ENCODE measurements at regions not wholly inside any gene's neighbourhood (a gene's known extent, or its start where the extent isn't known, plus 50 kb on each side); places are given as distances from the start of the nearest gene placed in this dataset.

DNA sequence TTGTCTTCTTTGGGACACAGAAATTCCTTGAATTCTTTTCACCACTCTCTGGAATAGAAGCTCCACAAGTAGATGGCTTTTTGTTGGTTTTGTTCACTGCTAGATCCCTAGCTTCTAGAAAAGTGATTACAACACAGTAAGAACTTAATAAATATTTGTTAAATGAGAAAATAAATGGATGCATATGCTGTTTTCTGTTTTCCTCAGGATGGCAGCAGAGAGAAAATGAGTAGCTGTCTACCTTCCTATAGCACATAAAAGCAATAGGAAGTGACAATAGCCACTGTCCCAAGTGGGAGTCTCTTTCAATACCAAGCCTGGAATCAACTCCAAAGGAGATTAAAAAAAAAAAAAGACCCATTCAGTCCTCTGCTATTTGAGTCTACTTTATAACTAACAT, 100.6 kb upstream of the NREP start:
- intact Hi-C loops (cut with DNase I), result loop anchor here in 1 of 2 donors (5.0 kb wide), 1 partner anchor 100 kb away; the partner anchor contains the start of gene NREP
- H3K4me1 ChIP-seq (ENCODE audit: control insufficient read depth in 1 of 2, insufficient read depth in 2 of 2, low read length in 2 of 2), result peaks cover 0 to 10% of the 10 kb centered on the region in 2 donors

DNA sequence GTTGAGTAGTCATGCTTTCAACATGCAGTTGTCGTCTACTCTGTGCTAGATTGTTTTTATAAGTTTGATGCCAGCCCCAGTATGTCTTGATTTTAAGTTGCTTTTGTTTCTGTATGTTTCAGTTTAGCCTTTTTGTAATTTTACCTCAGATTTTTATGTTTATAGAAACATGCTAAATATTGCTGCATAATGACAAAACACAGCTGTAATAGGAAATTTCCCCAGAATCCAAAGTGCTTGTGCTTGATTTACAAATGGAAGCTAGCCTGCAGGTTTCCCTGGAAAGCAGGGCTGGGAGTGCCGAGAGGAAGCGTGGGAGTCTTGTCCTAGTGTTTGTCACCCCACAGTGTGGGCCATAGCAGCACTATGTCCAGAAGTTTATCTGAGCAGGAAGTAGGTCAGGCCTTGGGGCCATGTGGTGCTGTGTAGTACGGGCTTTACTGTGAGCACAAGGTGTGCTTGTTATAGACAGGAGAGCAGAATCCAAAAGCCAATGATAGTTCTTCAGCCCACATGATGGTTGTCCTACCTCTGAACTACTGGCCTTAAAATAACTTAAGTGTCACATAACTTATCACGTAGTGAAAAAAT, 100.0 kb upstream of the NREP start:
- H3K4me3 ChIP-seq (ENCODE audit: low read length in 2 of 2), result no peak overlapping the region
- no peaks in the 10 kb centered on the region for H3K27me3 ChIP-seq (ENCODE audit: control insufficient read depth in 1 of 2, insufficient read depth in 2 of 2, low read length in 1 of 2)
- no peak overlapping the region for H3K27ac ChIP-seq (ENCODE audit: low read depth in 1 of 2, low read length in 2 of 2)
- H3K4me1 ChIP-seq (ENCODE audit: control insufficient read depth in 1 of 2, insufficient read depth in 2 of 2, low read length in 2 of 2), result peaks cover 0 to 10% of the 10 kb centered on the region in 2 donors
- DNase-seq (no peak), ATAC-seq (ENCODE audit: low FRiP score) (no peak)
- no peaks in the 10 kb centered on the region for H3K36me3 ChIP-seq (ENCODE audit: control insufficient read depth in 1 of 2, insufficient read depth in 2 of 2, low read length in 1 of 2)
- intact Hi-C loops (cut with DNase I), result loop anchor here in 1 of 2 donors (5.0 kb wide), 1 partner anchor 100 kb away; the partner anchor contains the start of gene NREP
- no peaks in the 10 kb centered on the region for H3K9me3 ChIP-seq (ENCODE audit: control insufficient read depth, low read length)
- 87 to 90% methylated on average over 5 of the region's 5 CpGs for WGBS, 2 donors

More for the DNA sequence above, 100.6 kb upstream of the NREP start:
- DNase-seq (no peak), ATAC-seq (ENCODE audit: low FRiP score) (no peak)
- Histone ChIP-seq H3K27ac (ENCODE audit: low read depth in 1 of 2, low read length in 2 of 2) (no peak overlapping the region), H3K9me3 (ENCODE audit: control insufficient read depth, low read length) (no peaks in the 10 kb centered on the region), H3K27me3 (ENCODE audit: control insufficient read depth in 1 of 2, insufficient read depth in 2 of 2, low read length in 1 of 2) (no peaks in the 10 kb centered on the region), H3K4me3 (ENCODE audit: low read length in 2 of 2) (no peak overlapping the region), H3K36me3 (ENCODE audit: control insufficient read depth in 1 of 2, insufficient read depth in 2 of 2, low read length in 1 of 2) (no peaks in the 10 kb centered on the region)

- DNase-seq (no peak), ATAC-seq (ENCODE audit: low FRiP score) (no peak)
- intact Hi-C loops (cut with DNase I), result loop anchor here in 1 of 2 donors (5.0 kb wide), 1 partner anchor 98 kb away; the partner anchor contains the start of gene NREP
- H3K4me1 ChIP-seq (ENCODE audit: control insufficient read depth in 1 of 2, insufficient read depth in 2 of 2, low read length in 2 of 2), result peaks cover 0 to 10% of the 10 kb centered on the region in 2 donors
- H3K4me3 ChIP-seq (ENCODE audit: low read length in 2 of 2), result no peak overlapping the region
- H3K36me3 ChIP-seq (ENCODE audit: control insufficient read depth in 1 of 2, insufficient read depth in 2 of 2, low read length in 1 of 2), result no peaks in the 10 kb centered on the region
- no peaks in the 10 kb centered on the region for H3K9me3 ChIP-seq (ENCODE audit: control insufficient read depth, low read length)
- no peaks in the 10 kb centered on the region for H3K27me3 ChIP-seq (ENCODE audit: control insufficient read depth in 1 of 2, insufficient read depth in 2 of 2, low read length in 1 of 2)
- 97 to 100% methylated on average over 1 of the region's 1 CpG for WGBS, 2 donors
- H3K27ac ChIP-seq (ENCODE audit: low read depth in 1 of 2, low read length in 2 of 2), result no peak overlapping the region
Measured at GRCh38 chr5:111855356-111855755, 98.4 kb upstream of the NREP start.

DNA sequence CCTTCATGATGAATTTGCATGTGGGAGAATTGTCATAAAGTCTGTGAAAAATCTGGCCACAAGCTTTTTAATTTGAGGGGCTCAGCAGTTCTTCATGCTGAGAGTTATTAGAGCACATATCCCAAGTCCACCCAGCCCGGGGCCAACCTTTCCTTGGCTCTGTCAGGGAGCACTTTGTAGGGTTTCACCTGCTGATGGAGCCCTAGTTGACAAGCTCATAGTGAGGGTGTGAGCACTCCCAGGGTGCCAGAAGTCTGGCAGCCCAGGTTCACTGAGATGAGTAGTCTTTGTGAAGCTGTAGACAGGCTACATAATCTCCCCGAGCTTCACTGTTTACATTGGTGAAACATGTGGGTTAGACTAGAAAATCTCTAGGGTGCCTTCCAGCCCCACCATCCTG, 97.2 kb upstream of the NREP start:
- Histone ChIP-seq H3K27me3 (ENCODE audit: control insufficient read depth in 1 of 2, insufficient read depth in 2 of 2, low read length in 1 of 2) (no peaks in the 10 kb centered on the region), H3K36me3 (ENCODE audit: control insufficient read depth in 1 of 2, insufficient read depth in 2 of 2, low read length in 1 of 2) (no peaks in the 10 kb centered on the region), H3K9me3 (ENCODE audit: control insufficient read depth, low read length) (no peaks in the 10 kb centered on the region), H3K4me1 (ENCODE audit: control insufficient read depth in 1 of 2, insufficient read depth in 2 of 2, low read length in 2 of 2) (peaks cover 0 to 4% of the 10 kb centered on the region in 2 donors), H3K27ac (ENCODE audit: low read depth in 1 of 2, low read length in 2 of 2) (no peak overlapping the region), H3K4me3 (ENCODE audit: low read length in 2 of 2) (no peak overlapping the region)
- ATAC-seq (ENCODE audit: low FRiP score), result no peak
- WGBS, 2 donors, result 13 to 19% methylated on average over 2 of the region's 2 CpGs
- intact Hi-C loops (cut with DNase I), result no loop called here
- no peak for DNase-seq

- Histone ChIP-seq H3K4me3 (ENCODE audit: low read length in 2 of 2) (no peak overlapping the region), H3K27me3 (ENCODE audit: control insufficient read depth in 1 of 2, insufficient read depth in 2 of 2, low read length in 1 of 2) (no peaks in the 10 kb centered on the region), H3K27ac (ENCODE audit: low read depth in 1 of 2, low read length in 2 of 2) (no peak overlapping the region), H3K36me3 (ENCODE audit: control insufficient read depth in 1 of 2, insufficient read depth in 2 of 2, low read length in 1 of 2) (no peaks in the 10 kb centered on the region), H3K9me3 (ENCODE audit: control insufficient read depth, low read length) (no peaks in the 10 kb centered on the region), H3K4me1 (ENCODE audit: control insufficient read depth in 1 of 2, insufficient read depth in 2 of 2, low read length in 2 of 2) (peaks cover 0 to 4% of the 10 kb centered on the region in 2 donors)
- DNase-seq (no peak), ATAC-seq (ENCODE audit: low FRiP score) (no peak)
- intact Hi-C loops (cut with DNase I), result no loop called here
- 20 to 22% methylated on average over 3 of the region's 3 CpGs for WGBS, 2 donors
Measured at GRCh38 chr5:111853748-111854147, 96.8 kb upstream of the NREP start.

DNA sequence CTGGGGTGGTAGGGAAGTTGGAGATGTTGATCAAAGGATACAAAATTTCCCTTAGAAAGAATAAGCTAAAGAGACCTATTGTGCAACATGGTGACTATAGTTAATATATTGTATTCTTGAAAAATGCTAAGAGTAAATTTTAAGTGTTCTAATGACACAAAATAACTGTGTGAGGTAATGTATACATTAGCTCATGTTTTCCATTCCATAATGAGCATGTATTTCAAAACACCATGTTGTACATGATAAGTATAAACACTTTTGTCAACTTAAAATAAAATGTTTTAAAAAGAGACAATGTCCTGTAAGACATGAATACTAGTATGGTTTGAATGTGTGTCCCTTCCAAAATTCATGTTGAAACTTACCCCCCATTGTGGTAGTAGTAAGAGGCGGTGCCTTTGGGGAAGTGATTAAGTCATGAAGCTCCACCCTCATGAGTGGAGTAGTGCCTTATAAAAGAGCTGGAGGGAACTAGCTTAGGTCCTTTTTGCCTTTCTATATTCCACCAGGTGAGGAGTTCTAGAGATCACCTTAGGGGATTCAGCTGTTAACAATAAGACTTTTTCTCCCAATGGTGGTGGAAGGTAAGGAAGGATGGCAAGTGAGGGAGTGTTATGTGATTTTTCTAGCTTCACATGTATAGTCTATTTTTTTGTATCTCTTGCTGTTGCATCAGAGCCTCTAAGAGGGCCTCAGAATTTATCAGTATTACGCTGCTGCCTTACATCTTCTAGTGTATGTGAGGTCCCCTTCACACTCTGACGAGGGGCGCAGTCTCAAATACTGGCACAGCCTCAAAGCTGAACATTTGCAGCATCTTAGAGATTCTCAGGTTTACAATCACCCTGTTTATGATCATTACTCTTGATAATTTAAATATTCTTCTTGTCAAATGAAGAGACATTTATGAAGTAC, 94.9 kb upstream of the NREP start:
- 97 to 98% methylated on average over 4 of the region's 4 CpGs for WGBS, 2 donors
- intact Hi-C loops (cut with DNase I), result no loop called here
- ATAC-seq (ENCODE audit: low FRiP score), result no peak

GRCh38 chr5:111848476-111848875, 91.5 kb upstream of the NREP start:
- Histone ChIP-seq H3K27ac (ENCODE audit: low read depth in 1 of 2, low read length in 2 of 2) (no peak overlapping the region), H3K9me3 (ENCODE audit: control insufficient read depth, low read length) (no peaks in the 10 kb centered on the region), H3K36me3 (ENCODE audit: control insufficient read depth in 1 of 2, insufficient read depth in 2 of 2, low read length in 1 of 2) (no peaks in the 10 kb centered on the region), H3K27me3 (ENCODE audit: control insufficient read depth in 1 of 2, insufficient read depth in 2 of 2, low read length in 1 of 2) (no peaks in the 10 kb centered on the region), H3K4me3 (ENCODE audit: low read length in 2 of 2) (no peak overlapping the region), H3K4me1 (ENCODE audit: control insufficient read depth in 1 of 2, insufficient read depth in 2 of 2, low read length in 2 of 2) (peaks cover 0 to under 1% of the 10 kb centered on the region in 2 donors)
- ATAC-seq (ENCODE audit: low FRiP score) (no peak), DNase-seq (no peak)
- 30 to 32% methylated on average over 3 of the region's 3 CpGs for WGBS, 2 donors
- intact Hi-C loops (cut with DNase I), result no loop called here

More for the DNA sequence above, 94.9 kb upstream of the NREP start:
- no peak overlapping the region for H3K4me3 ChIP-seq (ENCODE audit: low read length in 2 of 2)
- H3K27ac ChIP-seq (ENCODE audit: low read depth in 1 of 2, low read length in 2 of 2), result no peak overlapping the region
- H3K27me3 ChIP-seq (ENCODE audit: control insufficient read depth in 1 of 2, insufficient read depth in 2 of 2, low read length in 1 of 2), result no peaks in the 10 kb centered on the region
- no peak for DNase-seq
- H3K9me3 ChIP-seq (ENCODE audit: control insufficient read depth, low read length), result no peaks in the 10 kb centered on the region
- H3K4me1 ChIP-seq (ENCODE audit: control insufficient read depth in 1 of 2, insufficient read depth in 2 of 2, low read length in 2 of 2), result peaks cover 0 to 4% of the 10 kb centered on the region in 2 donors
- no peaks in the 10 kb centered on the region for H3K36me3 ChIP-seq (ENCODE audit: control insufficient read depth in 1 of 2, insufficient read depth in 2 of 2, low read length in 1 of 2)

DNA sequence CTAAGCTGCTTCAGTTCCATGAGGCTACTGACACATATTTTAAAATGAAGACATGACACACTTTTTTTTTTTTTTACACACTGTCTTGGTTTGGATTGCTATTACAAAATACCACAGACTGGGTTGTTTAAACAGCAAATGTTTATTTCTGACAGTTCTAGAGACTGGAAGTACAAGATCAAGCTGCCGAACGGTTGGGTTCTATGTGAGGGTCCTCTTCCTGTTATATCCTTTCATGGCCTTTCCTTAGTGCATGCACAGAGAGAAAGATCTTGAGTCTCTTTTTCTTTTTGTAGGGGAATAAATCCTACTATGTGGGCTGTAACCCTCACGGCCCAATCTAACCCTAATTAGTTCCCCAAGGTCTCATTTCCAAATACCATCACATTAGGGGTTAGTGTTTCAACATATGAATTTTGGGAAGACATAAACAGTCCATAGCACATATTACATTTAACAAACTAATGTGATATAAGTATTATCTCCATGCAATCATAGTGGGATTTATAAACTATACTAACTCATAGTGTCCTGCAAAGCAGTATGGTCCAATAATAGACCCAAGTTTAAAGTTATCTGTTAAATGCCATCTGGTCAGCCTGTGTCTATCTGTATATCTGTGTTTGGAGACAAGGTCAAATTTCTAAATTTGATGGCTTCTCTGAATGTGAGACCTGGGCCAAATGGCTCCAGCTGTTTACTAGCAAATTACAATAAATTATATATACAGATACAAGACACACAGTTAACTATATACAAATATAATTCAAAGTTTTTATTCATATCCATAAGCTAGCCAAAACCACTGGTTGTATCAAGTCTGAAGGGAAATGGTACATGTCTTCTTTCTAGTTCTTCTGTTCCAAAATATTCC, 90.3 kb upstream of the NREP start:
- H3K36me3 ChIP-seq (ENCODE audit: control insufficient read depth in 1 of 2, insufficient read depth in 2 of 2, low read length in 1 of 2), result no peaks in the 10 kb centered on the region
- no peaks in the 10 kb centered on the region for H3K4me1 ChIP-seq (ENCODE audit: control insufficient read depth in 1 of 2, insufficient read depth in 2 of 2, low read length in 2 of 2)
- 96 to 99% methylated on average over 3 of the region's 3 CpGs for WGBS, 2 donors
- H3K4me3 ChIP-seq (ENCODE audit: low read length in 2 of 2), result no peak overlapping the region
- H3K9me3 ChIP-seq (ENCODE audit: control insufficient read depth, low read length), result no peaks in the 10 kb centered on the region
- no peaks in the 10 kb centered on the region for H3K27me3 ChIP-seq (ENCODE audit: control insufficient read depth in 1 of 2, insufficient read depth in 2 of 2, low read length in 1 of 2)
- DNase-seq (no peak), ATAC-seq (ENCODE audit: low FRiP score) (no peak)
- H3K27ac ChIP-seq (ENCODE audit: low read depth in 1 of 2, low read length in 2 of 2), result no peak overlapping the region
- intact Hi-C loops (cut with DNase I), result no loop called here
